Mucosa of gallbladder (tissue), 1 donor: ENCODE measurements at regions not wholly inside any gene's neighbourhood (a gene's known extent, or its start where the extent isn't known, plus 50 kb on each side); places are given as distances from the start of the nearest gene placed in this dataset.

ENCODE experiments used
- DNase-seq: peaks from one replicate; pipeline ENCODE4 v3.0.0-alpha.2; 2020; ENCODE audit warnings: low spot score
- donor health status: DM: no; HTN: no; CAD: no.

GRCh38 chr15:38672814-38673670 lies 108.4 kb upstream of the RASGRP1 start:
- DNase-seq = no peak

- no peak for DNase-seq
Measured at GRCh38 chr15:38674448-38674847, 109.8 kb upstream of the RASGRP1 start.

- DNase-seq = peak; percentile 28
Measured at GRCh38 chr15:38678281-38678680, 113.7 kb upstream of the RASGRP1 start.

- no peak for DNase-seq
Measured at GRCh38 chr15:38680775-38681174, 116.2 kb upstream of the RASGRP1 start.

- no peak for DNase-seq
Measured at GRCh38 chr15:38682363-38682762, 117.7 kb upstream of the RASGRP1 start.

- no peak for DNase-seq
Measured at GRCh38 chr15:38682861-38683260, 118.2 kb upstream of the RASGRP1 start.

GRCh38 chr15:38683382-38684242 lies 119.0 kb upstream of the RASGRP1 start:
- peak; percentile 67 for DNase-seq

- no peak for DNase-seq
Measured at GRCh38 chr15:38684440-38685010, 119.9 kb upstream of the RASGRP1 start.

- DNase-seq = no peak
Measured at GRCh38 chr15:38685686-38686339, 121.2 kb upstream of the RASGRP1 start.

GRCh38 chr15:38687340-38687739 lies 122.7 kb upstream of the RASGRP1 start:
- DNase-seq = no peak

GRCh38 chr15:38687775-38688495 lies 123.3 kb upstream of the RASGRP1 start:
- DNase-seq = no peak

GRCh38 chr15:38688761-38689160 lies 124.1 kb upstream of the RASGRP1 start:
- DNase-seq = no peak

- no peak for DNase-seq
Measured at GRCh38 chr15:38689522-38689921, 124.9 kb upstream of the RASGRP1 start.

GRCh38 chr15:38690216-38690615 lies 125.6 kb upstream of the RASGRP1 start:
- DNase-seq = no peak

- DNase-seq = peak; percentile 60
Measured at GRCh38 chr15:38690719-38691332, 126.2 kb upstream of the RASGRP1 start.

GRCh38 chr15:38691377-38691776 lies 126.8 kb upstream of the RASGRP1 start:
- DNase-seq = no peak

- DNase-seq = no peak
Measured at GRCh38 chr15:38691965-38692788, 127.6 kb upstream of the RASGRP1 start.

- DNase-seq = no peak
Measured at GRCh38 chr15:38692789-38693062, 128.1 kb upstream of the RASGRP1 start.

GRCh38 chr15:38695249-38696108 lies 130.9 kb upstream of the RASGRP1 start:
- no peak for DNase-seq
